Ecto neural progenitor cell (in vitro differentiated cells): ENCODE measurements at regions not wholly inside any gene's neighbourhood (a gene's known extent, or its start where the extent isn't known, plus 50 kb on each side); places are given as distances from the start of the nearest gene placed in this dataset.
"Not testable (repeated sequence)": the region's sequence is repeated elsewhere in the genome, so short reads cannot be mapped to it uniquely, and the experiment has no call there.

Source experiments
- DNase-seq: peaks from one replicate; pipeline ENCODE4 v3.0.0-alpha.2; 2018; ENCODE audit warnings: low spot score

DNA sequence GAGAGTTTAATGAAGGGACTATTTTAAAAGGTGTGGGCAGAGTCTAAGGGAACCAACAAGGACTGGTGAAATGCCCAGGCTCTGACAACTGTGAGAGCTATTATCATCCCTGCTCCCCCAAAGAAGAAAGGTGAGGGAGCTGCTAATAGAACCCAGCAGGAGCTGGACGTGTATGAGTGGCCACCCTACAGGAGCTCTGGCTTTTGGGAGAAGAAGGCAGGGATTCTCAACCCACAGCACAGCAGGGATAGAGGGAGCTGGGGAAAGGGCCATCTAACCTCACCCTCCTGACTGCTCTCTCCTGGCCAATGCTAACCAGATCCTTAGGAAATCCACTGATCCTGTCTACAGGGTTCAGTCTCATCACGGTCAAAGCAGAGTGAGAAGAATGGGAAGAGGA is 57.1 kb downstream of the GRIN2B start:
- no peak for DNase-seq

GRCh38 chr12:13918897-13919296 is 62.5 kb downstream of the GRIN2B start:
- no peak for DNase-seq

- no peak for DNase-seq
These were observed 66.3 kb downstream of the GRIN2B start for GRCh38 chr12:13915096-13915495.

GRCh38 chr12:13913371-13913770 is 68.0 kb downstream of the GRIN2B start:
- no peak for DNase-seq

- DNase-seq: no peak
These were observed 69.4 kb downstream of the GRIN2B start for GRCh38 chr12:13911756-13912554.

GRCh38 chr12:13905794-13906193 is 75.6 kb downstream of the GRIN2B start:
- DNase-seq: no peak

DNA sequence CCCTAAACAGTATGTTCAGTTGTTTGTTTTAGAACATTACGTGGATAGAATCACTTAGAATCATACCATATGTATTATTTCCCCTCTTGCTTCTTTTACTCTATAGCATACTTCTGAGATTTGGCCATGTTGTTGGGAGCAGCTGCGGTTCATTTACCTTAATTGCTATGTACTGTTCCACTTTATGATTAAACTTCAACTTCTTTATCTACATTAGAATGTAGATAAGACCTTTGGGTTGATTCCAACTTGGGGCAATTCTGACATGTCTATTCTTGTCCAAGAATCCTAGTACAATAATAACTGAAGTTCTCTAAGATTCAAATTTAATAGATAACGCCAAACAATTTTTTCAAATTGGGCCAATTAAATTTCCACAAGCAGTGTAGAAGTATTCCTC is 80.7 kb downstream of the GRIN2B start:
- DNase-seq: no peak

- DNase-seq: not testable (repeated sequence)
These were observed 83.0 kb downstream of the GRIN2B start for GRCh38 chr12:13898387-13898786.

DNA sequence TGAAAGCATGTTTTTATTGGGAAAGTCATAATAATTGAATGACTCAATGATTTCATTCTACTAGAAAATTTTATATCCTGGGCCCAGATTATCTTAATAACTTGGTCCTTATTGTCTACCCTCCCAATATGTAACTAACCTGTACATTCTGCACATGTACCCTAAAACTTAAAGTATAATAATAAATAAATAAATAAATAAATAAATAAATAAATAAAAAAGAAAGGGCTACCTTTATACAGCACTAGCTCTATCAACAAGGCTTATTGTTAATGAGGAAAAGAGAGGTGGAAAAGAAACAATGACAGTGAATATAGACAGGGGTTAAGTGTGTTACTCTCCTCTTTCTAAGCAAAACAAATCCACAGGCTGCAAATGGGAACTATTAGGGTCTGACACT is 83.6 kb downstream of the GRIN2B start:
- DNase-seq: no peak

- no peak for DNase-seq
These were observed 85.3 kb downstream of the GRIN2B start for GRCh38 chr12:13896063-13896626.

GRCh38 chr12:13891902-13892301 is 89.5 kb downstream of the GRIN2B start:
- no peak for DNase-seq

DNA sequence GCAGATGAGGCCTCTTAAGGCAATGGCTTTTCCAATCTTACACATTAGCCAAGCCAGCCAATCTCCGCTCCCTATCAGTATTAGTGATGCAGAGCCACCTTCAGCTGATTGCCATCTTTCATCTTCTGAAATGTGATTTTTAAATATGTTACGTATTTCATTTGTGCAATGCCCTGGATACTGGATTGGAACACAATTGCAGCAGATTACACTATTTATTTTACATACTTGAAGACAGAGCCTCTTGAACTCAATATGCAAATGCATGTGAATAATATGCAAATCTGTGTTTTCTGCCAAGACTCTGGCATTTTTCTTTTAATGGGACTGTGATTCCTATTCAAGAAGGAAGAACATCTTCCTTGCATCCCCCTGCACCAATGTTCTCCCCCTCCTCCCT is 90.5 kb downstream of the GRIN2B start:
- no peak for DNase-seq

- no peak for DNase-seq
These were observed 93.5 kb downstream of the GRIN2B start for GRCh38 chr12:13887779-13888388.

DNA sequence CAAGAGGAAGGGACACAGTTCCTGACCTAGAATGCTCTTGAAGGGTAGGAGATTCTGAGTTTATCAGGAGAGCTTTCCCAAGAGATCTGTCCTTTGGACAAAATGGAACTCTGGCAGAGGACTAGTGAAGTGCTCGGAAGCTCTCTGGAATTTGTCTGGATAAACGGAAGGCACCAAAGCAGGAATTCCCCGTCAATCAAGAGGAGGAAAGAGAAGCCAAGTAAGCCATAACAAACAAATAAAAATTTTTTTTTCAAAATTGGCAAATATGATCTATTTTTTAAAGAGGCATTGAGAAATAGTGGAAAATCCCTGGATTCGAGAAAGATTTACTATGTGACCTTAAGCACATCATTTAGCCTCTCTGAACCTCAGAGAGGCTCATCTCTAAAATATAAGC is 99.2 kb downstream of the GRIN2B start:
- no peak for DNase-seq

GRCh38 chr12:13880613-13881012 is 100.8 kb downstream of the GRIN2B start:
- DNase-seq: no peak

DNA sequence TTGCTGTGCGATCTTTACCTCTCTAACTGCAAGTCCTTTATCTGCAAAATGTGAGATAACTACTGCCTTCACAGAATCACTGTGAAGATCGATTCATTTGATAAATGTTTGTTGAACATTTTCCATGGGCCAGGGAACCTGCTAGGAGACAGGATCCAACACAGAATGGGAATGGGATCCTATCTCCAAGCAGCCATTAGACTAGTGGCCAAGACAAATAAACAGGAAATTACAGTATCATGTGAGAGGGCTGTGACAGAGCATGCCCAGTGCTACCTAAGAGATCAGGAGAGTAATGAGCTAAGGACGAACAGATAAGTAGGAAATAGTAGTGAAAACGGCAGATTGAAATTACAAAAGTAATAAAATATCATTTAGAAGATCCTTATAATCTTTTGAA is 105.7 kb downstream of the GRIN2B start:
- DNase-seq: no peak

- no peak for DNase-seq
These were observed 111.1 kb downstream of the GRIN2B start for GRCh38 chr12:13870255-13870654.

GRCh38 chr12:13864081-13864673 is 117.2 kb downstream of the GRIN2B start:
- peak; percentile 80 for DNase-seq

GRCh38 chr12:13857750-13858149 is 123.7 kb downstream of the GRIN2B start:
- DNase-seq: no peak

DNA sequence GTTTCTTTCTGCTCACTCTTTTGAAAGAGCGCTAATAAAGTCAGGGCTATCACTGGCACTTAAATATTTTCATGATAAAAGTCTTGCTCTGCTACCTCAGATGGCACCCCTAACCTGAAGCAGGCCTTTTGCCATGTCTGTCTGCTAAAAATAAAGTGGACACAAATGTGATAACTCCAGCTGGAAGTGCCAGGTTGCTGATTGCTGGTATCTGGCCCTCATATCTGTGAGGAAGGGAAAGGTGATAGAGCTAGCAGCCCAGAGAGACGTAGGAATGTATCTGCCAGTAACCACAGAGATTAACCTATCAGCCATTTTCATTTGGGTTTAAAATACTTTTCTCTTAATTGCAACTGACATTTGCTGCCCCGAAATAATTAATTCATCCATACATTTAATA is 127.9 kb downstream of the GRIN2B start:
- DNase-seq: no peak

GRCh38 chr12:13851828-13852227 is 129.6 kb downstream of the GRIN2B start:
- DNase-seq: peak; percentile 89

DNA sequence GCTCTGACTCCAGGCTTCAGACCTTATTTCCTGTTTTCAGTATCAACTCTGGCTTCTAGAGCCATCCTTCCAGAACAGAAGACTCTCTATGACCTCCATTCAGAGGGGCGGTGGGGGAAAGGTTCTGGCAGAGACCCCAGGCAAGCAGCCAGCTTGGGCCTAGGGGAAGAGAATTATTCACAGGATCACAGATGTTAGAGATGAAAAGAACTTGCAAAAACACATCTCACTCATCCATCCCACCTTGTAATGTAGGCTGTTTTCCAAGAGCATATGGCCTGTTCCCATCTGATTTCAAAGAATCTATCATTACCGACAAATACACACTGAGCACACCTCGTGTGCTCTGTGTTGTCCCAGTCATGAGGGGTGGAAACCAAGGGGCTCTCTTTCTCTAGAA is 131.9 kb downstream of the GRIN2B start:
- no peak for DNase-seq

GRCh38 chr12:13843841-13844240 is 137.6 kb downstream of the GRIN2B start:
- no peak for DNase-seq
